HEK293 (cell line): ENCODE measurements at regions not wholly inside any gene's neighbourhood (a gene's known extent, or its start where the extent isn't known, plus 50 kb on each side); places are given as distances from the start of the nearest gene placed in this dataset.
"Not testable (repeated sequence)": the region's sequence is repeated elsewhere in the genome, so short reads cannot be mapped to it uniquely, and the experiment has no call there.

Experiments used
- CTCF ChIA-PET: fragments of 350-600 bp; formaldehyde crosslinking; extraction: SDS; loops from one replicate; lab custom pipeline; 2021; ENCODE audit warnings: antibody characterized with exemption; lab: Yijun Ruan, JAX
- POLR2A ChIA-PET: fragments of 300-600 bp; formaldehyde crosslinking; extraction: SDS; loops from one replicate; lab custom pipeline; 2020; ENCODE audit warnings: antibody characterized with exemption, inconsistent platforms; lab: Yijun Ruan, JAX
- H3K27ac ChIP-seq: fragments of 200-500 bp; sonication (Bioruptor generic); 2 replicates; pipeline ENCODE4 v1.5.1; 2014; ENCODE audit warnings: low read depth, low read length, control low read depth, inconsistent platforms; ENCODE audit errors: extremely low read depth
- H3K36me3 ChIP-seq, 2 experiments: fragments of 200-500 bp in 1 of 2; sonication (Bioruptor generic) in 1 of 2; 1 replicate in 1 of 2; 2 replicates in 1 of 2; pipeline ENCODE4 v1.5.1; 2014 to 2017; ENCODE audit warnings: inconsistent platforms in 2 of 2, low read length in 2 of 2; ENCODE audit not compliant: control insufficient read depth in 2 of 2, insufficient read depth in 1 of 2
- H3K4me1 ChIP-seq: fragments of 200-500 bp; sonication (Bioruptor generic); 2 replicates; pipeline ENCODE4 v1.5.1; 2014; ENCODE audit warnings: mild to moderate bottlenecking, low read length, inconsistent platforms; ENCODE audit not compliant: control insufficient read depth, insufficient read depth
- H3K4me3 ChIP-seq: 2 replicates; pipeline ENCODE4 v1.5.1; 2011; ENCODE audit warnings: low read depth, mild to moderate bottlenecking, control low read depth, low read length, moderate library complexity
- H3K9me3 ChIP-seq: fragments of 200-500 bp; sonication (Bioruptor generic); 2 replicates; pipeline ENCODE4 v1.5.1; 2014; ENCODE audit warnings: low read depth, low read length, inconsistent platforms; ENCODE audit not compliant: control insufficient read depth, insufficient read depth
- AEBP2 ChIP-seq: fragments of 450-650 bp; formaldehyde crosslinking; IDR thresholded peaks from 2 replicates; pipeline ENCODE4 v1.5.1; 2016; ENCODE audit warnings: missing biosample characterization, missing genetic modification characterization, borderline replicate concordance
- GLIS1 ChIP-seq: fragments of 450-650 bp; formaldehyde crosslinking; IDR thresholded peaks from 2 replicates; pipeline ENCODE4 v1.5.1; 2016; ENCODE audit warnings: missing biosample characterization, missing genetic modification characterization
- GLIS2 ChIP-seq: fragments of 450-650 bp; formaldehyde crosslinking; IDR thresholded peaks from 2 replicates; pipeline ENCODE4 v1.5.1; 2016; ENCODE audit warnings: missing biosample characterization, missing genetic modification characterization
- HOXA7 ChIP-seq: sonication (generic); formaldehyde crosslinking; IDR thresholded peaks from 2 replicates; pipeline ENCODE4 v1.8.1; 2022; ENCODE audit warnings: missing genetic modification reagents, borderline replicate concordance
- KLF10 ChIP-seq: fragments of 450-650 bp; IDR thresholded peaks from 2 replicates; pipeline ENCODE4 v1.5.1; 2018; ENCODE audit warnings: missing biosample characterization, mild to moderate bottlenecking, missing genetic modification characterization
- PRDM10 ChIP-seq: fragments of 450-650 bp; formaldehyde crosslinking; IDR thresholded peaks from 2 replicates; pipeline ENCODE4 v1.5.1; 2016; ENCODE audit warnings: missing biosample characterization, missing genetic modification characterization
- WT1 ChIP-seq: fragments of 450-650 bp; formaldehyde crosslinking; IDR thresholded peaks from 2 replicates; pipeline ENCODE4 v1.5.1; 2016; ENCODE audit warnings: missing biosample characterization, missing genetic modification characterization
- ZNF157 ChIP-seq: fragments of 450-650 bp; formaldehyde crosslinking; IDR thresholded peaks from 2 replicates; pipeline ENCODE4 v1.5.1; 2016; ENCODE audit warnings: missing biosample characterization, missing genetic modification characterization
- ZNF350 ChIP-seq: fragments of 450-650 bp; formaldehyde crosslinking; IDR thresholded peaks from 2 replicates; pipeline ENCODE4 v1.5.0; 2017; ENCODE audit warnings: missing biosample characterization, mild to moderate bottlenecking, missing genetic modification characterization
- ZNF354C ChIP-seq: fragments of 450-650 bp; formaldehyde crosslinking; IDR thresholded peaks from 2 replicates; pipeline ENCODE4 v1.5.1; 2016; ENCODE audit warnings: missing biosample characterization, missing genetic modification characterization, low read depth, borderline replicate concordance
- ZNF398 ChIP-seq: fragments of 450-650 bp; formaldehyde crosslinking; IDR thresholded peaks from 2 replicates; pipeline ENCODE4 v1.5.1; 2017; ENCODE audit warnings: missing biosample characterization, missing genetic modification characterization
- ZNF404 ChIP-seq: fragments of 450-650 bp; formaldehyde crosslinking; IDR thresholded peaks from 2 replicates; pipeline ENCODE4 v1.5.1; 2017; ENCODE audit warnings: missing biosample characterization, missing genetic modification characterization
- ZNF548 ChIP-seq: fragments of 450-650 bp; formaldehyde crosslinking; IDR thresholded peaks from 2 replicates; pipeline ENCODE4 v1.5.1; 2016; ENCODE audit warnings: missing biosample characterization, missing genetic modification characterization
- ZNF658 ChIP-seq: fragments of 450-650 bp; formaldehyde crosslinking; IDR thresholded peaks from 2 replicates; pipeline ENCODE4; 2016; ENCODE audit warnings: missing biosample characterization, missing genetic modification characterization
- ZNF747 ChIP-seq: fragments of 450-650 bp; formaldehyde crosslinking; IDR thresholded peaks from 2 replicates; pipeline ENCODE4 v1.5.1; 2016; ENCODE audit warnings: missing biosample characterization, missing genetic modification characterization
- ZNF792 ChIP-seq: fragments of 450-650 bp; formaldehyde crosslinking; IDR thresholded peaks from 2 replicates; pipeline ENCODE4 v1.5.1; 2016; ENCODE audit warnings: missing biosample characterization, missing genetic modification characterization
- ZNF843 ChIP-seq: fragments of 450-650 bp; formaldehyde crosslinking; IDR thresholded peaks from 2 replicates; pipeline ENCODE4 v1.5.1; 2016; ENCODE audit warnings: missing biosample characterization, missing genetic modification characterization
- ZXDB ChIP-seq: fragments of 450-650 bp; formaldehyde crosslinking; IDR thresholded peaks from 2 replicates; pipeline ENCODE4 v1.5.1; 2016; ENCODE audit warnings: missing biosample characterization, missing genetic modification characterization
- TF ChIP-seq, protein P1 (sequence below): fragments of 450-650 bp; formaldehyde crosslinking; IDR thresholded peaks from 2 replicates; pipeline ENCODE4 v1.5.1; 2016; ENCODE audit warnings: missing biosample characterization, missing genetic modification characterization

DNA sequence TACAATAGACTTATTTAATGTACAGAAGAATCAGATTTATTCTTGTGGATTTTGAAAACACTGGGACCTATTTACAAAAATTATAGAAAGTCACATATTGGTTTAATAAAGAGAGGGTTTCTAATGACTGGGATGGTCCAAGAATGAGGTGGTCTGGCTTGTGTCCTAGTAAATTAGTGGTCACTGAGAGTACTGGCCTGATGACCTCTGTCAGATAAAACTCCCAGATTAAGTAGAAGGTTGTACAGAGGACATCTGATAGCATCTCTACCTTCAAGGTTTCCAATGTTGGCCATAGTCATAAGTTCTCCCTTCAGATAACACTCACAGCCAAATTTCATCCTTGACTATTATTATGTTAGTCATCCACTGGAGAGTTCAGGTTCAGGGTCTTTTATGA, 692.9 kb downstream of the MTRR start:
- Histone ChIP-seq H3K4me1 (no peaks in the 10 kb centered on the region), H3K27ac (no peak overlapping the region), H3K36me3 (no peaks in the 10 kb centered on the region), H3K9me3 (no peaks in the 10 kb centered on the region; the same call in 1 of the 2 replicates)
- POLR2A ChIA-PET: no interaction called here
- TF ChIP-seq ZNF658: no peak
- no peak for TF ChIP-seq HOXA7 (CRISPR knock-in tag)
- TF ChIP-seq WT1: no peak
- TF ChIP-seq GLIS1: no peak
- TF ChIP-seq PRDM10 (tag by site-specific recombination): no peak
- no peak for TF ChIP-seq ZNF747 (tag by site-specific recombination)
- TF ChIP-seq ZNF350 (tag by site-specific recombination): no peak
- TF ChIP-seq ZNF792 (tag by site-specific recombination): no peak
- TF ChIP-seq KLF10: no peak
- no peak for TF ChIP-seq GLIS2 (tag by site-specific recombination)
- TF ChIP-seq, all 188 proteins: peak for 0
- H3K4me3 ChIP-seq: no peak overlapping the region
- CTCF ChIA-PET: no interaction called here

- H3K9me3 ChIP-seq, CTCF ChIA-PET, H3K4me1 ChIP-seq, H3K4me3 ChIP-seq, H3K27ac ChIP-seq, H3K36me3 ChIP-seq, POLR2A ChIA-PET: not testable (repeated sequence)
Measured at GRCh38 chr5:8563540-8563939, 694.6 kb downstream of the MTRR start.

GRCh38 chr5:8568858-8569257, 699.9 kb downstream of the MTRR start:
- H3K27ac ChIP-seq: no peak overlapping the region
- H3K36me3 ChIP-seq: no peaks in the 10 kb centered on the region
- no peaks in the 10 kb centered on the region for H3K9me3 ChIP-seq
- TF ChIP-seq ZNF548 (tag by site-specific recombination) (no peak), ZNF404 (tag by site-specific recombination) (no peak), ZNF398 (tag by site-specific recombination) (no peak), ZXDB (no peak), ZNF157 (no peak), AEBP2 (tag by site-specific recombination) (no peak), ZNF843 (tag by site-specific recombination) (no peak), HOXA7 (CRISPR knock-in tag) (no peak), ZNF354C (tag by site-specific recombination) (no peak)
- TF ChIP-seq, protein P1, sequence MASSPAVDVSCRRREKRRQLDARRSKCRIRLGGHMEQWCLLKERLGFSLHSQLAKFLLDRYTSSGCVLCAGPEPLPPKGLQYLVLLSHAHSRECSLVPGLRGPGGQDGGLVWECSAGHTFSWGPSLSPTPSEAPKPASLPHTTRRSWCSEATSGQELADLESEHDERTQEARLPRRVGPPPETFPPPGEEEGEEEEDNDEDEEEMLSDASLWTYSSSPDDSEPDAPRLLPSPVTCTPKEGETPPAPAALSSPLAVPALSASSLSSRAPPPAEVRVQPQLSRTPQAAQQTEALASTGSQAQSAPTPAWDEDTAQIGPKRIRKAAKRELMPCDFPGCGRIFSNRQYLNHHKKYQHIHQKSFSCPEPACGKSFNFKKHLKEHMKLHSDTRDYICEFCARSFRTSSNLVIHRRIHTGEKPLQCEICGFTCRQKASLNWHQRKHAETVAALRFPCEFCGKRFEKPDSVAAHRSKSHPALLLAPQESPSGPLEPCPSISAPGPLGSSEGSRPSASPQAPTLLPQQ (tag by site-specific recombination): no peak
- TF ChIP-seq, all 188 proteins: peak for 0
- Histone ChIP-seq H3K4me1 (no peaks in the 10 kb centered on the region), H3K4me3 (no peak overlapping the region)
- ChIA-PET POLR2A (no interaction called here), CTCF (no interaction called here)
